ENCODE measurements at regions not wholly inside any gene's neighbourhood (a gene's known extent, or its start where the extent isn't known, plus 50 kb on each side); places are given as distances from the start of the nearest gene placed in this dataset.
A peak's percentile ranks its signal among the peaks of the same experiment; 100 is the strongest.

- H2AFZ ChIP-seq (ENCODE audit: low read length): peak overlapping the region; percentile 1; the same call in 1 of the 2 replicates
- DNase-seq: peak; percentile 28
- no peak overlapping the region for H3K4me2 ChIP-seq (ENCODE audit: low read depth, low read length)
- H3K9me3 ChIP-seq (replicated peaks; ENCODE audit: insufficient read depth, low read length): no peaks in the 10 kb centered on the region
- H4K20me1 ChIP-seq (ENCODE audit: insufficient read depth, low read length): no peaks in the 10 kb centered on the region
- H3F3A ChIP-seq (ENCODE audit: insufficient read depth, low read length): no peaks in the 10 kb centered on the region
- H3K4me3 ChIP-seq (ENCODE audit: low read length): no peak overlapping the region
- H3K79me2 ChIP-seq (ENCODE audit: low read length): no peaks in the 10 kb centered on the region
- H3K27me3 ChIP-seq (replicated peaks; ENCODE audit: insufficient read depth, low read length): no peaks in the 10 kb centered on the region
- no peak for TF ChIP-seq EZH2phosphoT487 (IDR thresholded peaks at IDR 0.05; ENCODE audit: low read length)
- no peak for TF ChIP-seq EZH2 (optimal IDR thresholded peaks at IDR 0.05; ENCODE audit: low read depth, low read length)
- TF ChIP-seq CTCF (IDR thresholded peaks at IDR 0.05; ENCODE audit: low read length): no peak
- H3K9me2 ChIP-seq (replicated peaks; ENCODE audit: insufficient read depth, low read length): no peaks in the 10 kb centered on the region
- no peaks in the 10 kb centered on the region for H3K4me1 ChIP-seq (ENCODE audit: low read length)
- no peak overlapping the region for H3K9ac ChIP-seq (ENCODE audit: low read length)
- no peaks in the 10 kb centered on the region for H3K36me3 ChIP-seq (replicated peaks; ENCODE audit: insufficient read depth, low read length)
- no peak overlapping the region for H3K27ac ChIP-seq (ENCODE audit: low read length)
Observed at GRCh38 chr2:210873631-210874030, 317.2 kb downstream of the CPS1 start.

GRCh38 chr2:210884227-210884626 is 327.8 kb downstream of the CPS1 start:
- no peaks in the 10 kb centered on the region for H3K9me2 ChIP-seq (replicated peaks; ENCODE audit: insufficient read depth, low read length)
- no peaks in the 10 kb centered on the region for H3K36me3 ChIP-seq (replicated peaks; ENCODE audit: insufficient read depth, low read length)
- no peaks in the 10 kb centered on the region for H3F3A ChIP-seq (ENCODE audit: insufficient read depth, low read length)
- H3K4me2 ChIP-seq (ENCODE audit: low read depth, low read length): no peak overlapping the region
- no peaks in the 10 kb centered on the region for H3K9me3 ChIP-seq (replicated peaks; ENCODE audit: insufficient read depth, low read length)
- no peak overlapping the region for H3K9ac ChIP-seq (ENCODE audit: low read length)
- TF ChIP-seq EZH2phosphoT487 (IDR thresholded peaks at IDR 0.05; ENCODE audit: low read length) (no peak), CTCF (IDR thresholded peaks at IDR 0.05; ENCODE audit: low read length) (no peak), EZH2 (optimal IDR thresholded peaks at IDR 0.05; ENCODE audit: low read depth, low read length) (no peak)
- H4K20me1 ChIP-seq (ENCODE audit: insufficient read depth, low read length): no peaks in the 10 kb centered on the region
- H3K27ac ChIP-seq (ENCODE audit: low read length): no peak overlapping the region
- DNase-seq: no peak
- H3K4me3 ChIP-seq (ENCODE audit: low read length): no peak overlapping the region
- no peaks in the 10 kb centered on the region for H3K79me2 ChIP-seq (ENCODE audit: low read length)
- H3K27me3 ChIP-seq (replicated peaks; ENCODE audit: insufficient read depth, low read length): no peaks in the 10 kb centered on the region
- H2AFZ ChIP-seq (ENCODE audit: low read length): no peak overlapping the region
- H3K4me1 ChIP-seq (ENCODE audit: low read length): no peaks in the 10 kb centered on the region

- DNase-seq: no peak
- Histone ChIP-seq H3K4me1 (ENCODE audit: low read length) (no peaks in the 10 kb centered on the region), H4K20me1 (ENCODE audit: insufficient read depth, low read length) (no peaks in the 10 kb centered on the region), H3K27me3 (replicated peaks; ENCODE audit: insufficient read depth, low read length) (no peaks in the 10 kb centered on the region), H3F3A (ENCODE audit: insufficient read depth, low read length) (no peaks in the 10 kb centered on the region), H3K4me3 (ENCODE audit: low read length) (no peak overlapping the region), H3K9me2 (replicated peaks; ENCODE audit: insufficient read depth, low read length) (no peaks in the 10 kb centered on the region), H3K9ac (ENCODE audit: low read length) (no peak overlapping the region), H3K4me2 (ENCODE audit: low read depth, low read length) (no peak overlapping the region), H2AFZ (ENCODE audit: low read length) (no peak overlapping the region), H3K9me3 (replicated peaks; ENCODE audit: insufficient read depth, low read length) (no peaks in the 10 kb centered on the region), H3K27ac (ENCODE audit: low read length) (no peak overlapping the region), H3K36me3 (replicated peaks; ENCODE audit: insufficient read depth, low read length) (no peaks in the 10 kb centered on the region), H3K79me2 (ENCODE audit: low read length) (no peaks in the 10 kb centered on the region)
- TF ChIP-seq CTCF (IDR thresholded peaks at IDR 0.05; ENCODE audit: low read length) (no peak), EZH2 (optimal IDR thresholded peaks at IDR 0.05; ENCODE audit: low read depth, low read length) (no peak), EZH2phosphoT487 (IDR thresholded peaks at IDR 0.05; ENCODE audit: low read length) (no peak)
Observed at GRCh38 chr2:210888035-210888434, 331.6 kb downstream of the CPS1 start.
